NB4 (cell line): ENCODE measurements at regions not wholly inside any gene's neighbourhood (a gene's known extent, or its start where the extent isn't known, plus 50 kb on each side); places are given as distances from the start of the nearest gene placed in this dataset.

Experiments
- CTCF ChIP-seq: IDR thresholded peaks from one replicate; pipeline ENCODE4 v1.5.1; 2012; ENCODE audit warnings: low read depth, low read length
- MAX ChIP-seq: IDR thresholded peaks from 2 replicates; pipeline ENCODE4 v1.6.1; 2011; ENCODE audit warnings: low read depth, low read length
- MYC ChIP-seq: IDR thresholded peaks from 2 replicates; pipeline ENCODE4 v1.6.1; 2011; ENCODE audit warnings: low read depth, low read length
- POLR2A ChIP-seq: IDR thresholded peaks from 2 replicates; pipeline ENCODE4 v1.6.1; 2011; ENCODE audit warnings: mild to moderate bottlenecking; ENCODE audit not compliant: insufficient read length; ENCODE audit errors: extremely low read depth

- no peak for TF ChIP-seq CTCF
- TF ChIP-seq POLR2A = no peak
- TF ChIP-seq MYC = no peak
- TF ChIP-seq MAX = no peak
Measured at GRCh38 chr4:123682931-123683330, 286.3 kb downstream of the SPRY1 start.
